NCI-H69 (cell line): ENCODE measurements at regions not wholly inside any gene's neighbourhood (a gene's known extent, or its start where the extent isn't known, plus 50 kb on each side); places are given as distances from the start of the nearest gene placed in this dataset.
A peak's percentile ranks its signal among the peaks of the same experiment; 100 is the strongest.

Experiments
- DNase-seq: peaks from one replicate; lab custom pipeline; 2025; lab: John Stamatoyannopoulos, UW

DNA sequence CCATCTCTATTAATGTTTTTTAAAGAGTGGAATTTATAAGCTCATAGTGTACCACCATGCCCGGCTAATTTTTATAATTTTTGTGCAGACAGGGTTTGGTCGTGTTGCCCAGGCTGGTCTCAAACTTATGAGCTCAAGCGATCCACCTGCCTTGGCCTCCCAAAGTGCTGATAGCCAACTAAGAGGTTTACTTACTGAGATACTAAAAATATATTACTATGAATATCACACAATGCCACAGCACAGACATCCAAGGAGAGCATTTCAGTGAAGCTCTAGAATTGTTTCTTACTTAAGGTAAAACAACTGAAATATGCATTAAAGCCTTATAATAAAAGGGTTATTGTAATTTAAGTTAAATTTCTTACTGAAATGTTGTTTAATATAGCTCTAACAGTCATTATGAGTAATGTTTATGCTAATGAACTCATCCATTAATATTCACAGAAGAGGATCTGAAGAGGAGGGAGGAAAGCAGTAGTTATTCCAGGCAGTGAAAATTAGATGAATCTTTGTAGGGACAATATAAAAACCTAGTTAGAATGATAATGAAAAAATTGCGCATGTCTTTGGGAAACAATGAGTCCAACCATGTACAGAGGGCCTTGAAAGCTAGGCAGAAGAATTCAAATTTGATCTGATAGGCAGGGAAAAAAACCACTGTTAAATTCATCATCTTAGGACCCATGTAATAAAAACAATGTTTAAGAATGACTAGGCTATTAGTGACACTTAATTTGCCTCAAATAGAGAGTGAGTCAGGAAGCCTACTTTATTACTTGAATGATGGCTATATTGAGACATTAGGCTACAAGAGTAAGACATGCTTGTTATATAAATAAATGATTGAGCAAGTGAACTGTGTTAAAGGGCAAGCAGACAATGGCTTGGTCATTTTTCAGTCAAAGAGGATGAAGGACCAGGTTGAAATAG, 99.2 kb downstream of the SLC41A2 start:
- DNase-seq: no peak

DNA sequence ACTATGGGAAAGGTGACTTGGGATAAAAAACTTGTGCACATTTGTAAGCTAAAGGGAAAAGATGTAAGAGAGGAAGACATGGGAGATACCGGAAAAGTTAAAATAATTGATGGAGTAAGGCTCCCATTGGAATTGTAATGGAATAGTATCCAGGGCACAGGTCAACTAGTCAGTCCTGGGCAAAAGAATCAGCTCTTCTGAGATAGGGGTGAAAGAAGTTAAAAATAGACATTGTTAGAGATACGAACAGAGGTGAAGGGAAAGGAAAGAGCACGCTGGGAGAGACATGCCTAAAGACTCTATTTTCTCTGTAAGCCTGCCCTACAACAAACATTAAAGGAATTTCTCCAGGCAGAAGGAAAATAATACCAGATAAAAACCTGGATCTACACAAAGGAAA, 101.6 kb downstream of the SLC41A2 start:
- DNase-seq: no peak

DNA sequence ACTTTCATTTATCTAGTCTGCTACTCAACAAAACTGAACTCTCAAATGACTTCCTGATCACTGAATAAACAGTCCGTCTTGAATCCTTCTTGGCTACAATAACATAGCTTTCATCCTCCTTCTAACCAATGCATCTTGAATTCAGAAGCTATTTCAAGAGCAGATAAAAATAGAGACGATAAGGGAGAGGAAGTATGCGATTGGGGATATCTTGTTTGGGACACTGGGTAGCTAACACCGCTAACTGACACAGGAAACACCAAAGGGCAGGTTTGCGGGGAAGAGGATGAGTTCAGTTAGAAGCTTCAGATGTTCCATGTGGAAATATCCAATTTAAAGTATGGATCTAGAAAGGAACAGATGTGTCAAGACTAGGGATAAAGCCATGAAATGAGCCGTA, 102.5 kb downstream of the SLC41A2 start:
- no peak for DNase-seq

DNA sequence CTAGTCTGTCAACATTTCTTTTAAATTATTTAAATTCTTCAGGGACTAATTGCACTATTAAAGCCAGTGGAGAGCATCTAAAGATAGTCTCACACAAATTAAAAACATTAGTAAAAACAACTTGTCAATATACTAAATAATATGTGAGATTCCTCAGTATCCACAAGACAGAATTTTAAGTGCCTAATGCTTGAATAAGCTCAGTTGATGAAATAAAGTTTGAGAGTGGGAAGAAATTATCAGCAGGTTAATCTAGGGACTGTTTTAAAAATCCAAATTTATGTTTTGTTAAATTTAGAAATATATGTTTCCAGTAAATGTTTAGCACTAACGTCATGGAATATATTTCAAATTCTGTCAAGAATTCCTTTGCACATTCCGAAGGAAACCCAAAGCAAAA, 105.2 kb downstream of the SLC41A2 start:
- DNase-seq: no peak

DNA sequence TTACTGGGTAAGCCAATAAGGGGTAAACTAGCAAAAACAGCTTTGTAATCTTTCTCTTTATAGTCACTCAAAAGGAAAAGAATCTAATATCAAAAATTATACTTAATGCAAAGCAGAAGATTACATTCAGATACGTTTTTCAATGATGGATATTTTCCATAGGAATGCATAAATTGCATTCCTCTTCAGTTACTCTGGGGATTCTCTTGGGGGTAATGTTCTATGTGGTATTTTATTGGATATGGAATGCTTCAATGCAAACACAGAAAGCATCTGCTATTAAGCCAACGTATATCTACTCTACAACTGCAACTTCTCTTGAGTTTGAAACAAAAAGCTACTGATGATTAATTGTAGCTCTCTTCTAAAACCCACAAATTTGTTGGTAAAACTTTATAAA, 106.0 kb downstream of the SLC41A2 start:
- DNase-seq: no peak

DNA sequence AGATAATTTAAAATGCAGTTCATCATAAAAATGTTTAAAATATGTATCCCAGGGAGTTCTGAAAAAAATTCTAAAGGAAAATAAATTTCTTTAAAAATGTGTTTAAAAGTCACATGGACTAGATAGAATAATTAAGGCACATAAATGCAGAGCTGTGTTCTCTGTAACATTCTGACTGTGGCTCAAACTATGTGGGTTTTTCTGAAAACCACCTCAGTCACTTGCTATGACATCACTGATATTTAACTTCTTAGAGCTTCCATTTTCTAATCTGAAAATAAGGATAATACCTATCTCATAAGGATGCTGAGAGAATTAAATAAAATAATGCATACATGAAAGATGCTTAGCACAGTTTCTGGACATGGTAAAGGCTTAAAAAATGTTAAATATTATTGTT, 107.3 kb downstream of the SLC41A2 start:
- DNase-seq: no peak

DNA sequence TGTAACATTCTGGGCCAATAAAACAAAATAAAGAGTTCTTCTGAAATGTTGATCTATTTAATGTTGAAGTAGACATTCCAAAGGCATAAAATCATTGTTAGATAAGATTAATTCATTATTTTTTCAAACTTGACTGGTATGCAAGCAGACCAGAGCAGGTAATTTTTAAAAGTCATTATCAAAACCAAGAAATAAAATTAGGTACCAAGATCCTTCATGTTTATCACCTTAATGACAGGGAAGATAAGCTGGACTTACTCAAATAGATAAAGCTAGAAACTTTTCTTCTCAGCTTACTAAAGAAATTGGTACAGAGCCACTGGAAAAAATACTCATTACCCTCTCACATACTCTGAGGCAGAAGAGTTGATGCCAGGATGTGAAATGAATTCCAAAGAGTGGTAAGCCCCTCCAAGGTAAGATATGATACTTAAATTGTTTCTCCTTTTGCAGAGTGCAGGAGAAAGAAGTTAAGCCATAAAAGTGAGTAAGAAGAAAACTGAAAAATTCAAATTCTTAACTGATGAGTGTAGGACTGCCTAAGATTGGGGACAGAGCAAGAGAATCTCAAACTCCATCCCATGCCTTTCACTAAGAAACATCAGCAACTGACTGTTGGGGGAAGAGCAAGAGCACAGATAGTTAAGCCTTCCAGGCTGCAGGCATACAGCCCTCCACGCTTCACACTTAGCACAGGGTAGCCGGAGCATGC, 111.9 kb downstream of the SLC41A2 start:
- no peak for DNase-seq

DNA sequence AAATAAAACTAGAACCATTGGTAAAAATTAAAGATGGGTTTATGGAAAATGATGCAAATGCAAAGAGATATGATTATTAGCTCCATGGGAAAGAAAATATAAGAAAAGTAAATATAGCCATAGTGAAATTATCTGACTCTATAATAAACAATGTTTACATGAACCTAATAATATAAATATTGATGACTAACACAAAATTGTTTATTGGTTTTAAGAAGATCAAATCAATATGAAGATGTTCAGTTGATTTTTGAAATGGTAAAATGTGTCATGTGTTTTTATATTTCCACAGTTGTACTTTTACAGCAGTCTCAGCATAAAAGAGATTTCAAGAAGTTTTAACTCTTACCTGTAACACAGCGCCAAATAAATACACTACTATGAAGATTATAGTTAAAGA, 114.0 kb downstream of the SLC41A2 start:
- no peak for DNase-seq

DNA sequence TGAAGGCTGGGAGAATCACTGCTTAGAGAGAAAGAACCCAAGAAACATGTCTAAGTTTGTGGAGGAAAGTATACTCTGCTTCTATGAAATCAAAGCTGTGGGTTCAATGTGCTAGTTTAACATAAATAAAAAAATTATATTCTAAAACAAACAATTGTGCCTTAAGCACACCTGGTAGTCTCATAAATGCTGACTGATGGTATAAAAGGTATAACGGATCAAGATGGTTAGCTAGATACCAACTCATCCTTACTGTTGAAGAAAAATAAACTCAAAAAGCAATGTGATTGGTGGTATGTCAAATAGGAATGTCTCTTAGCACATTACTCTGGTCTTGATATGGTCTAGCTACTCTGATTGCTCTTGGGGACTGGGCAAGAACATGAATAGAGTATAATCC, 117.8 kb downstream of the SLC41A2 start:
- DNase-seq: no peak

DNA sequence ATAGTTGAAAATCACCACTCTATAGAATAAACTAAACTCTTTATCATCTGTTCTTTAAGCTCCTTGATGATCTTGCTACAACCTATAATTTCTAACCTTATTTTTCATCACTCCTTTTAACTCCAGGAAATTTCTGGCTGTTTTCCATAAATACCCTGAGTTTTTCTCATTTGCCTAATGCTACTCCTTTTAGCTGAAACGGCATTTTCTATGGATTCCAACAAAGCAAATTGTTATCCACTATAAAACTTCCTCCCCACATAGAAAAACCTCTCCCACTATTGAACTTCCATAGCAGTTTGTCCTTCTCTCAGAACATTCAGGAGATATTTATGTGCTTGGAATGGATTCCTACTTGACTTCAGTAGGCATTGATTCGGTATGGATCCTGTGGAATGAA, 122.8 kb downstream of the SLC41A2 start:
- DNase-seq: no peak

DNA sequence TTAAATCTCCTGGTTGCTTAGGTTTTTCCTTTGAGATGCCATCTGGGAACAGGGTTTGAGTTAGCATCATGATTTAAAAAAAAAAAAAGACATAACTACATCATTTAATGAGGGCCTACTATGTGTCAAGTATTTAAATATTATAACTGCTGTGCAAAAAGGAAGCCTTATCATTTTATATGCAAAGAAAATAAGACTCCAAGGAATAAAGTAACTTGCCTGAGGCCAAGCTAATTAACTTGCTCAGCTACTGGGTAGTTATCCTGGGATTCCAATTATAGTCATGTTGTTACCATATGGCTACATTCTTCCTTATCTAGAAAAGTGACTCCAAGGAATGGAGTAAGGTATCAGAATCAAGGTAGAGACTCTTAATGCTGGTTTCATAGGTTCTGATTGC, 123.5 kb downstream of the SLC41A2 start:
- DNase-seq: peak; percentile 43

DNA sequence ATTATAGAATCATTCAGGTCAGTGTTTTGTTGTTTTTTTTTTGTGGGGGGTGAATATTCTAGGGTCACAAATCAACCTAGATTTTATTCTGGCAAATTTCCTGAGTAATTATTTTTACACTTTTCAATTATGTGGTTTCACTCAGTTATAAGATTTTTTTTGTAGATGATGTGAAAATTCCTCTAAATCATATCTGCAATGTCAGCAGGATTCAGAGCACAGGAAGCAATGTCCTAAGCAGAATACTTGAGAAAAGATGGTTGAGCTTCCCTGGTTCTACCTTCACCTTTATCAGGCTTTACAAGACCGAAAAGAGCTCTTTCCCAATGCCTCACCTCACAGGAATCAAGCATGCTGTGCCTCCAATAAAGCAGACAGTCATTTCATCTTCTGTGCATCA, 124.3 kb downstream of the SLC41A2 start:
- no peak for DNase-seq

DNA sequence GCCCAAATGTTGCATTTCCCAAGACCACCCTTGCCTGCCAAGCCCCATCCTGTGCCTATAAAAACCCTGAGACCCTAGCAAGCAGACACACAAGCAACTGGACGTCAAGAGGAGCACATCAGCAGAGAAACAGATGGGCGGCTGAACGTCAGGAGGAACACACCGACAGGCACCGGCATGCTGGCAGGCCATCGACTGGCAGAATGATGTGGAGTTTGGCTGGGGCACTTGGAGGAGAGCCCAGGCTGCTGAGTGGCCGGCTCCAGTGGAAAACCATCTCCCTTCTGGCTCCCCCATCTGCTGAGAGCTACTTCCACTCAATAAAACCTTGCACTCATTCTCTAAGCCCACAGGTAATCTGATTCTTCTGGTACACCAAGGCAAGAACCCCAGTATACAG, 130.1 kb downstream of the SLC41A2 start:
- no peak for DNase-seq

DNA sequence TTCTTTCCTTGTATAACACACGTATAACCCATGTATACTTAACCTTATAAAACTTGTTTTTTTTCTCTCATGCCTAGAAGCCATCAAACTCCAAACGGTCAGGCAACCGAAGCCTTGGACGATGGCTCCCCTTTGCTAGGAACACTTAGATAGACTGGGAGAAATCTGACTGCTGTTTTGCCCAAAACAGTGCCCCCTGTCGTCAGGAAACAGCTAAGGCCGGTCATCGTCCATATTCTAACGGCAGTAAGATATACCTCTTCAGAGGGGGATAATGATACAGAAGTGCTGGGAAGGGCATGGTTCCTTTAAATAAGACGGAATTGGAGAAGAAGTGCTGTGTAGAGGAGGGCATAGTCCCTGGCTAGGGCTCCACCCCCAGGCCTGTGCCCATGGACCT, 130.5 kb downstream of the SLC41A2 start:
- no peak for DNase-seq

DNA sequence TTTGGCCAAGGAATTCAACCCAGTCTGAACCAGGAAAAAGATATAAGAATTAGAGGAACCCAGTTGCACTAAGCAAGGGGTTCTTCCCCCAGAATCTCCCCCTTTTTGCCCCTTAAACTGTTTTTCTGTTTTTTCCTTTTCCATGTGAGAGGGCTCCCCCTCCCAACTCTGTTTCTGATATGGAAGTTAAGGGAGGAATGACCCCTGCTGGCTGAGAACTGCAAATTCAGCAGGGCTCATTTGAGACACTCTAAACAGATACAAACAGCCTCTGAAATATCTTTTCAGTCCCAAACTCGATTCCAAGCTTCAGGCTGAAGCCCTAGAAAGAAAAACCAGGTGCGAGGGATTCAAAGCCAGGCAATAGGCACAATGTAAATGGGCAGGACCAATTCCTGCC, 132.7 kb downstream of the SLC41A2 start:
- DNase-seq: no peak

DNA sequence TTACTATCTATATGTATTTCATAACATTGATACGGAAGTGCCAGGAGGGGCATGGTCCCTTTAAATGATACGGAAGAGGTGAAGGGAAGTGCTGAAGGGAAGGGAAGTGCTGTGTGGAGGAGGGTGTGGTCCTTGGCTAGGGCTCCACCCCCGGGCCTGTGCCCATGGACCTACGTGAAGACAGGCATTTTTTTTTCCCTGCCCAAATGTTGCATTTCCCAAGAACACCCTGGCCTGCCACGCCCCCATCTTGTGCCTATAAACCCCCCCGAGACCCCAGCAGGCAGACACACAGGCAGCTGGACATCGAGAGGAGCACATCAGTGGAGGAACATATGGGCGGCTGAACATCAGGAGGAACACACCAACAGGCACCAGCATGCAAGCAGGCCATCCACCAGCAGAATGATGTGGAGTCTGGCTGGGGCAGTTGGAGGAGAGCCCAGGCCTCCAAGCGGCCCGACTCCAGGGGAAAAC, 134.1 kb downstream of the SLC41A2 start:
- no peak for DNase-seq

DNA sequence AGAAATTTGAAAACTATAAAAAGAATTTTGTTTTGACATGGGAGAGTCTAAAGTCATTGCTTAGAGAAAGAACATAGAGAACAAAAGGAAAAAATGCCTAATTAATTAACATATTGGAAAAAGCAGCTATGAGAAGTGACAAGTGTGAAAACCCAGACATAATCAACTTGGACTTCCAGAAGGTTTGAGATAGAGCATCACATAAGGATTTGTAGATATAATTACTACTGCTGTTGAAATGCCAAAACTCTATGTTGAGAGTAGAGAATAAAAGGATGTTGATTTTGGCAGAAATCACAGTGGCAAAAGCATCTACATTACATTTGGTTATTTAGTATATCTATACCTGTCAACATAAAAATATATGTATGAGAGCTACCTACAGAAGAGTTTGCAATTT, 135.1 kb downstream of the SLC41A2 start:
- no peak for DNase-seq

DNA sequence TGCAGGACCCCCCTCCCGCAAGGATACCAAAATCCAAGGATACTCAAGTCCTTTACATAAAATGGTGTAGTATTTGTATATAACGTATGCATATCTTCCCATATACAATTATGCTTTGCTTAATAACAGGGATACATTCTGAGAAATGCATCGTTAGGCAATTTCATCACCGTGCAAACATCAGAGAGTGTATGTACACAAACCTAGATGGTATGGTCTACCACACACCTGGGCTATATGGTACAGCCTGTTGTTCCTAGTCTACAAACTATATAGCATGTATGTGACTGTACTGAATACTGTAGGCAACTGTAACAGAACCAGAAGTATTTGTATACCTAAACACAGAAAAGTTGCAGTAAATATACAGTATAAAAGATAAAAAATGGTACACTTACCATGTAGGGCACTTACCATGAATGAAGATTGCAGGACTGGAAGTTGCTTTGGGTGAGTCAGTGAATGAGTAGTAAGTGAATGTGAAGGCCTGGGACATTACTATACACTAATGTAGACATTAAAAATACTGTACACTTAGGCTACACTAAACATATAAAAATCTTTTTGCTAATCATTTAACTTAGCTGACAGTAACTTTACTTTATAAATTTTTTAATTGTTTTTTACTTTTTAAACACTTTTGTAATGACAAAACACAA, 141.1 kb downstream of the SLC41A2 start:
- peak; percentile 35 for DNase-seq

DNA sequence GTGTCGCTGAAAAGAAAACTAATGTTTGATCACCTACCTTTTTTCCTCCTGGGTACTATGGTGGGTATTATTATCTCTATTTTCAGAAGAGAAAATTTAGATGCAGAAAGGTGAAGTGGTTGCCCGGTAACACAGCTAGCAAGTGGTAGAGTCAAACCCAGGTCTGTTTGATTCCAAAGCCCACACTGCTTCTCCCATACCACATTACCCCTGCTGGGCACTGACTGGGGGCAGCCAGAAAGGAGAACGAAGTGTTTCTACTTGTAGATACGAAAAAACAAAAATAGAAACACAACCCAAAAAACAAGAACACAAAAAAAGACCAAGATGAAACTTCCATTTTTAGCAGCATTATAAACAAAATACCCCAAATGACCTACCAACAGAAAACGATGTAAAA, 142.2 kb downstream of the SLC41A2 start:
- DNase-seq: no peak

DNA sequence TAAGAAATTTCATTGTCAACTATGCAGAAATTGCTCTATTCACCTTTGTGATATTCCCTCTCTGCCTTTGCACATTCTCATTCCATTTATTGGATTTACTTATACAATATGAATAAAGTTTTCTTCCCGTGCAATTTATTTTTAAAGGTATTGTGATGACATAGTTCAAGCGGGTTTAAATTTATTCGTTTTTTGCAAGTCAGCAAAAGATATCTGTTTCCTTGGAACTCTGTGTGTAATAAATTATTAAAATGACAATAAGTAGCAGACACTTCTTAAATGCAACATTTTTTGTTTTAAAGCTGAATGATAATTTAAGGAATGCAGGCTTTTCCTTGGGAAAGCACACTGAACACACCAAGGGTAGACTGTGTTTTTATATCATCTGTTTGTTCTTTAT, 143.1 kb downstream of the SLC41A2 start:
- DNase-seq: no peak
